GM12878 (cell line): ENCODE measurements at regions not wholly inside any gene's neighbourhood (a gene's known extent, or its start where the extent isn't known, plus 50 kb on each side); places are given as distances from the start of the nearest gene placed in this dataset.

Experiments
- ATAC-seq: fragments of 200-7000 bp; cut with Tn5 transposase; 3 replicates; pipeline ENCODE4 v1.9.1; 2020; ENCODE audit warnings: mild to moderate bottlenecking, moderate library complexity
- BruUV-seq: library from RNA; stranded (reverse); fragments of 400-500 nt; replicated peaks from 2 replicates; lab custom pipeline; 2021; lab: Mats Ljungman, UMichigan
- CTCF ChIA-PET: fragments of 300-600 bp; sonication (Branson Sonifier 250); formaldehyde crosslinking; extraction: SDS; loops from one replicate; lab custom pipeline; 2021; ENCODE audit warnings: inconsistent platforms; lab: Yijun Ruan, JAX
- POLR2A ChIA-PET: fragments of 350-600 bp; formaldehyde crosslinking; extraction: SDS; loops from one replicate; lab custom pipeline; 2021; ENCODE audit warnings: inconsistent platforms; lab: Charles Lee
- RAD21 ChIA-PET: fragments of 300-600 bp; sonication (Branson Sonifier 250); formaldehyde crosslinking; loops from one replicate; lab custom pipeline; 2023; ENCODE audit warnings: antibody characterized with exemption; ENCODE audit not compliant: unreplicated experiment; lab: Charles Lee
- SMC1A ChIA-PET: fragments of 300-600 bp; sonication (Branson Sonifier 250); formaldehyde crosslinking; loops from one replicate; lab custom pipeline; 2023; ENCODE audit not compliant: unreplicated experiment, uncharacterized antibody; lab: Charles Lee
- DNase-seq: peaks from one replicate; pipeline ENCODE4 v3.0.0-alpha.2; 2011; ENCODE audit warnings: low read depth, low spot score
- FAIRE-seq: peaks from 3 replicates; lab custom pipeline; 2011; peaks lifted over from hg19 to GRCh38; lab: Jason Lieb, UNC
- H2AFZ ChIP-seq: 2 replicates; pipeline ENCODE4 v1.6.0; 2011; ENCODE audit warnings: low read depth, low read length, control low read depth; ENCODE audit not compliant: control insufficient read depth
- H3K27ac ChIP-seq: 2 replicates; pipeline ENCODE4 v1.5.1; 2011; ENCODE audit warnings: control low read depth; ENCODE audit not compliant: control insufficient read depth, insufficient read depth
- H3K27me3 ChIP-seq, 2 experiments: replicated peaks in 1 of 2; 2 replicates each; pipeline versions ENCODE4 v1.6.0 to v1.6.1; 2011; ENCODE audit warnings: low read length in 1 of 2; ENCODE audit not compliant: control insufficient read depth in 2 of 2, insufficient read depth in 2 of 2
- H3K36me3 ChIP-seq, 2 experiments: 2 replicates each; pipeline ENCODE4 v1.5.1; 2011; ENCODE audit warnings: low read length in 1 of 2; ENCODE audit not compliant: control insufficient read depth in 2 of 2, insufficient read depth in 2 of 2
- H3K4me1 ChIP-seq: 2 replicates; pipeline ENCODE4 v1.6.1; 2011; ENCODE audit warnings: mild to moderate bottlenecking, low read length, moderate library complexity, mixed read lengths; ENCODE audit not compliant: control insufficient read depth, insufficient read depth
- H3K4me2 ChIP-seq: 2 replicates; pipeline ENCODE4 v1.6.0; 2011; ENCODE audit warnings: control low read depth; ENCODE audit not compliant: control insufficient read depth, insufficient read depth
- H3K4me3 ChIP-seq: fragments of 200-600 bp; sonication (generic); 2 replicates; pipeline ENCODE4 v1.5.1; 2016
- H3K79me2 ChIP-seq: 2 replicates; pipeline ENCODE4 v1.6.0; 2011; ENCODE audit warnings: low read length; ENCODE audit not compliant: control insufficient read depth, insufficient read depth
- H3K9ac ChIP-seq: 2 replicates; pipeline ENCODE4 v1.8.0; 2011; ENCODE audit warnings: low read length, control low read depth, mixed read lengths; ENCODE audit not compliant: control insufficient read depth, insufficient read depth
- H3K9me3 ChIP-seq: replicated peaks from 3 replicates; pipeline ENCODE4 v1.5.1; 2011; ENCODE audit warnings: mild to moderate bottlenecking, low read length; ENCODE audit not compliant: control insufficient read depth, insufficient read depth
- H4K20me1 ChIP-seq: 2 replicates; pipeline ENCODE4 v1.6.0; 2011; ENCODE audit not compliant: control insufficient read depth, insufficient read depth
- CHD1 ChIP-seq: IDR thresholded peaks from 2 replicates; pipeline ENCODE4 v1.6.1; 2012; ENCODE audit warnings: low read depth, low read length, improper control_type of control experiment
- DPF2 ChIP-seq: fragments of 450-650 bp; IDR thresholded peaks from 2 replicates; pipeline ENCODE4 v1.6.1; 2017; ENCODE audit warnings: mild to moderate bottlenecking
- GATAD2B ChIP-seq: fragments of 450-650 bp; conservative IDR thresholded peaks from 2 replicates; pipeline ENCODE4 v1.6.1; 2017; ENCODE audit warnings: low read depth, mild to moderate bottlenecking, moderate library complexity
- LARP7 ChIP-seq: fragments of 450-650 bp; IDR thresholded peaks from 2 replicates; pipeline ENCODE4 v1.6.1; 2017; ENCODE audit warnings: mild to moderate bottlenecking
- MXI1 ChIP-seq: fragments of 150-350 bp; IDR thresholded peaks from 2 replicates; pipeline ENCODE4 v1.6.1; 2011; ENCODE audit warnings: low read depth, mild to moderate bottlenecking, inconsistent platforms, low read length, improper control_type of control experiment
- MYB ChIP-seq: fragments of 150-350 bp; IDR thresholded peaks from 2 replicates; pipeline ENCODE4 v1.6.1; 2014; ENCODE audit warnings: mild to moderate bottlenecking, low read depth, low read length, borderline replicate concordance
- NFXL1 ChIP-seq: fragments of 450-650 bp; IDR thresholded peaks from 2 replicates; pipeline ENCODE4 v1.6.1; 2017; ENCODE audit warnings: antibody characterized with exemption, mild to moderate bottlenecking, borderline replicate concordance
- PML ChIP-seq: IDR thresholded peaks from 2 replicates; pipeline ENCODE4 v1.6.1; 2012; ENCODE audit warnings: low read length, inconsistent platforms
- RAD21 ChIP-seq: IDR thresholded peaks from 2 replicates; pipeline ENCODE4 v1.6.1; 2011; ENCODE audit warnings: mild to moderate bottlenecking, low read depth, low read length, moderate library complexity; ENCODE audit not compliant: insufficient read depth
- RELB ChIP-seq: fragments of 450-650 bp; IDR thresholded peaks from 2 replicates; pipeline ENCODE4 v1.6.1; 2017; ENCODE audit warnings: low read depth, mild to moderate bottlenecking, moderate library complexity
- SIN3A ChIP-seq: IDR thresholded peaks from 2 replicates; pipeline ENCODE4 v1.6.1; 2012; ENCODE audit warnings: low read depth, low read length, improper control_type of control experiment
- TARDBP ChIP-seq: IDR thresholded peaks from 2 replicates; pipeline ENCODE4 v1.6.1; 2016; ENCODE audit warnings: borderline replicate concordance
- YBX1 ChIP-seq: fragments of 450-650 bp; IDR thresholded peaks from 2 replicates; pipeline ENCODE4 v1.6.1; 2016; ENCODE audit warnings: antibody characterized with exemption
- WGBS: methylation state at CpG from one replicate; pipeline ENCODE4 v1.1.6; 2016; ENCODE audit warnings: low lambda C conversion rate; ENCODE audit not compliant: insufficient replicate concordance, insufficient coverage; ENCODE audit errors: missing lambda C conversion rate; 5-methylcytosine and 5-hydroxymethylcytosine counted together
- in situ Hi-C: fragments of 300-500 bp; cut with MboI; formaldehyde crosslinking; loops from 9 replicates; pipeline ENCODE4 v1.14.3; 2018; ENCODE audit warnings: mixed read lengths
- intact Hi-C: fragments of 100-400 bp; cut with micrococcal nuclease; formaldehyde crosslinking; loops from one replicate; pipeline ENCODE4 v1.14.2; 2022; ENCODE audit not compliant: unreplicated experiment
- TF ChIP-seq, protein P1 (sequence below): fragments of 450-650 bp; formaldehyde crosslinking; IDR thresholded peaks from 2 replicates; pipeline ENCODE4 v1.5.0; 2022; ENCODE audit warnings: mild to moderate bottlenecking, missing genetic modification characterization

- POLR2A ChIA-PET, result no interaction called here
- 43% methylated on average over 3 of the region's 3 CpGs for WGBS
- CTCF ChIA-PET, result no interaction called here
These were observed 1191.9 kb upstream of the NUDT12 start for GRCh38 chr5:104754311-104754995.

GRCh38 chr5:104751969-104752368, 1189.4 kb upstream of the NUDT12 start:
- ChIA-PET CTCF (interaction anchor here (1.3 kb wide), 1 partner anchor 16 kb away, joined by 3 read pairs; no protein-coding TSS in a partner anchor), RAD21 (no interaction called here), SMC1A (interaction anchor here (2.2 kb wide), 1 partner anchor 12 kb away, joined by 6 read pairs; no protein-coding TSS in a partner anchor), POLR2A (no interaction called here)
- H2AFZ ChIP-seq, result no peak overlapping the region
- peak; percentile 29; the same call in 1 of the 3 replicates for ATAC-seq
- H3K36me3 ChIP-seq, result no peaks in the 10 kb centered on the region
- no peak for DNase-seq
- no peaks in the 10 kb centered on the region for H3K27me3 ChIP-seq
- H3K4me3 ChIP-seq, result no peak overlapping the region
- no peaks in the 10 kb centered on the region for H3K79me2 ChIP-seq
- no peak overlapping the region for H3K4me2 ChIP-seq
- no peaks in the 10 kb centered on the region; the same call in 2 of the 3 replicates for H3K9me3 ChIP-seq
- intact Hi-C loops, result no loop called here
- no peaks in the 10 kb centered on the region for H4K20me1 ChIP-seq
- FAIRE-seq, result no peak
- in situ Hi-C loops, result no loop called here
- no peak overlapping the region for H3K27ac ChIP-seq
- no peaks in the 10 kb centered on the region for H3K4me1 ChIP-seq
- WGBS, result 0% methylated on average over 1 of the region's 1 CpG
- H3K9ac ChIP-seq, result no peak overlapping the region
- no TSS peak for BruUV-seq
- TF ChIP-seq, protein P1, sequence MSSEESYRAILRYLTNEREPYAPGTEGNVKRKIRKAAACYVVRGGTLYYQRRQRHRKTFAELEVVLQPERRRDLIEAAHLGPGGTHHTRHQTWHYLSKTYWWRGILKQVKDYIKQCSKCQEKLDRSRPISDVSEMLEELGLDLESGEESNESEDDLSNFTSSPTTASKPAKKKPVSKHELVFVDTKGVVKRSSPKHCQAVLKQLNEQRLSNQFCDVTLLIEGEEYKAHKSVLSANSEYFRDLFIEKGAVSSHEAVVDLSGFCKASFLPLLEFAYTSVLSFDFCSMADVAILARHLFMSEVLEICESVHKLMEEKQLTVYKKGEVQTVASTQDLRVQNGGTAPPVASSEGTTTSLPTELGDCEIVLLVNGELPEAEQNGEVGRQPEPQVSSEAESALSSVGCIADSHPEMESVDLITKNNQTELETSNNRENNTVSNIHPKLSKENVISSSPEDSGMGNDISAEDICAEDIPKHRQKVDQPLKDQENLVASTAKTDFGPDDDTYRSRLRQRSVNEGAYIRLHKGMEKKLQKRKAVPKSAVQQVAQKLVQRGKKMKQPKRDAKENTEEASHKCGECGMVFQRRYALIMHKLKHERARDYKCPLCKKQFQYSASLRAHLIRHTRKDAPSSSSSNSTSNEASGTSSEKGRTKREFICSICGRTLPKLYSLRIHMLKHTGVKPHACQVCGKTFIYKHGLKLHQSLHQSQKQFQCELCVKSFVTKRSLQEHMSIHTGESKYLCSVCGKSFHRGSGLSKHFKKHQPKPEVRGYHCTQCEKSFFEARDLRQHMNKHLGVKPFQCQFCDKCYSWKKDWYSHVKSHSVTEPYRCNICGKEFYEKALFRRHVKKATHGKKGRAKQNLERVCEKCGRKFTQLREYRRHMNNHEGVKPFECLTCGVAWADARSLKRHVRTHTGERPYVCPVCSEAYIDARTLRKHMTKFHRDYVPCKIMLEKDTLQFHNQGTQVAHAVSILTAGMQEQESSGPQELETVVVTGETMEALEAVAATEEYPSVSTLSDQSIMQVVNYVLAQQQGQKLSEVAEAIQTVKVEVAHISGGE (CRISPR knock-in tag), result no peak
- TF ChIP-seq MYB (no peak), NFXL1 (no peak), RELB (no peak), YBX1 (no peak), DPF2 (no peak), PML (no peak), CHD1 (no peak), SIN3A (no peak)

More at GRCh38 chr5:104754311-104754995, 1191.9 kb upstream of the NUDT12 start:
- in situ Hi-C loops, result no loop called here
- FAIRE-seq (no peak), DNase-seq (no peak), ATAC-seq (no peak)
- H3K27ac ChIP-seq, result no peak overlapping the region
- no TSS peak for BruUV-seq
- H3K27me3 ChIP-seq, result no peaks in the 10 kb centered on the region
- H3K36me3 ChIP-seq, result no peaks in the 10 kb centered on the region
- H3K4me3 ChIP-seq, result no peak overlapping the region
- no peak overlapping the region for H3K9ac ChIP-seq
- ChIA-PET SMC1A (interaction anchor here (1.0 kb wide), 1 partner anchor 10 kb away, joined by 3 read pairs; no protein-coding TSS in a partner anchor), RAD21 (no interaction called here)
- H3K4me2 ChIP-seq, result no peak overlapping the region
- no peaks in the 10 kb centered on the region for H4K20me1 ChIP-seq
- no peaks in the 10 kb centered on the region for H3K9me3 ChIP-seq
- no peaks in the 10 kb centered on the region for H3K4me1 ChIP-seq
- TF ChIP-seq RAD21 (no peak), GATAD2B (no peak), MXI1 (no peak), TARDBP (no peak), LARP7 (no peak), YBX1 (no peak)
- intact Hi-C loops, result no loop called here
- no peak overlapping the region for H2AFZ ChIP-seq
- H3K79me2 ChIP-seq, result no peaks in the 10 kb centered on the region
